K562 (cell line): ENCODE measurements at regions not wholly inside any gene's neighbourhood (a gene's known extent, or its start where the extent isn't known, plus 50 kb on each side); places are given as distances from the start of the nearest gene placed in this dataset.

Experiments
- ATAC-seq: fragments of 200-7000 bp; cut with Tn5 transposase; 3 replicates; pipeline ENCODE4 v1.9.1; 2020; ENCODE audit warnings: moderate library complexity
- BruUV-seq: library from RNA; stranded (reverse); fragments of 400-500 nt; replicated peaks from 2 replicates; lab custom pipeline; 2021; lab: Mats Ljungman, UMichigan
- CTCF ChIA-PET: fragments of 300-600 bp; formaldehyde crosslinking; extraction: SDS; loops from one replicate; lab custom pipeline; 2021; ENCODE audit warnings: low intra/inter-chr PET ratio; lab: Yijun Ruan, JAX
- POLR2A ChIA-PET: fragments of 300-600, 350-650 bp; sonication (Branson Sonifier 250); formaldehyde crosslinking; extraction: SDS; loops from one replicate; lab custom pipeline; 2021; ENCODE audit warnings: antibody characterized with exemption, inconsistent platforms; lab: Yijun Ruan, JAX
- DNase-seq, 4 experiments: peaks; one replicate each; pipeline versions ENCODE4 v3.0.0 to v3.0.0-alpha.2; 2011 to 2018; ENCODE audit warnings: low spot score in 3 of 4, mixed read lengths in 3 of 4; ENCODE audit errors: extremely low read depth in 1 of 4
- FAIRE-seq: peaks from 2 replicates; lab custom pipeline; 2011; peaks lifted over from hg19 to GRCh38; lab: Jason Lieb, UNC
- H2AFZ ChIP-seq: 2 replicates; pipeline ENCODE4 v1.6.0; 2011; ENCODE audit warnings: low read depth, low read length, control low read depth, inconsistent platforms
- H3K27ac ChIP-seq: fragments of 200-600 bp; 3 replicates; pipeline ENCODE4 v1.8.0; 2011; ENCODE audit warnings: low read depth, mild to moderate bottlenecking, control low read depth, inconsistent platforms, low read length, moderate library complexity, mixed read lengths; ENCODE audit errors: extremely low read depth
- H3K27me3 ChIP-seq, 2 experiments: fragments of 300-600 bp in 1 of 2; 2 replicates in 1 of 2; 3 replicates in 1 of 2; pipeline versions ENCODE4 v1.6.0 to v1.8.0; 2011; ENCODE audit warnings: inconsistent platforms in 2 of 2, low read length in 2 of 2, mild to moderate bottlenecking in 1 of 2, mixed read lengths in 1 of 2, moderate library complexity in 1 of 2; ENCODE audit not compliant: control insufficient read depth in 2 of 2, insufficient read depth in 2 of 2
- H3K36me3 ChIP-seq: fragments of 300-600 bp; 3 replicates; pipeline ENCODE4 v1.8.0; 2011; ENCODE audit warnings: mild to moderate bottlenecking, low read length, inconsistent platforms; ENCODE audit not compliant: control insufficient read depth, insufficient read depth
- H3K4me1 ChIP-seq, 2 experiments: fragments of 200-600 bp in 1 of 2; replicated peaks in 1 of 2; 2 replicates in 1 of 2; 3 replicates in 1 of 2; pipeline versions ENCODE4 v1.5.1 to v1.8.0; 2011; ENCODE audit warnings: inconsistent platforms in 2 of 2, low read length in 2 of 2, mild to moderate bottlenecking in 1 of 2, mixed read lengths in 1 of 2, moderate library complexity in 1 of 2; ENCODE audit not compliant: control insufficient read depth in 2 of 2, insufficient read depth in 2 of 2
- H3K4me2 ChIP-seq: 2 replicates; pipeline ENCODE4 v1.6.1; 2011; ENCODE audit warnings: low read length, control low read depth, inconsistent platforms, mixed read lengths; ENCODE audit not compliant: insufficient read depth
- H3K4me3 ChIP-seq: fragments of 200-600 bp; sonication (generic), shearing (Covaris generic); 2 replicates; pipeline ENCODE4 v1.5.1; 2016; ENCODE audit warnings: control low read depth, inconsistent platforms
- H3K79me2 ChIP-seq: fragments of 200-600 bp; 3 replicates; pipeline ENCODE4 v1.8.0; 2011; ENCODE audit warnings: low read length, inconsistent platforms; ENCODE audit not compliant: control insufficient read depth, insufficient read depth
- H3K9ac ChIP-seq, 2 experiments: 2 replicates each; pipeline versions ENCODE4 v1.6.0 to v1.6.1; 2011; ENCODE audit warnings: low read depth in 2 of 2, low read length in 2 of 2, control low read depth in 1 of 2, inconsistent platforms in 1 of 2, mild to moderate bottlenecking in 1 of 2, mixed read lengths in 1 of 2; ENCODE audit not compliant: insufficient read depth in 1 of 2
- H3K9me1 ChIP-seq: one replicate; pipeline ENCODE4 v1.6.0; 2011; ENCODE audit warnings: inconsistent platforms, mild to moderate bottlenecking, low read length, moderate library complexity; ENCODE audit not compliant: control insufficient read depth, insufficient read depth
- H3K9me3 ChIP-seq: replicated peaks from 2 replicates; pipeline ENCODE4 v1.5.1; 2011; ENCODE audit warnings: low read depth, low read length, inconsistent platforms; ENCODE audit not compliant: control insufficient read depth, insufficient read depth
- H4K20me1 ChIP-seq: replicated peaks from 2 replicates; pipeline ENCODE4 v1.6.1; 2011; ENCODE audit warnings: low read length, inconsistent platforms, mixed read lengths; ENCODE audit not compliant: control insufficient read depth, insufficient read depth
- CREM ChIP-seq: IDR thresholded peaks from 2 replicates; pipeline ENCODE4 v1.6.1; 2014; ENCODE audit warnings: antibody characterized with exemption, low read depth
- DIDO1 ChIP-seq: fragments of 450-650 bp; IDR thresholded peaks from 2 replicates; pipeline ENCODE4 v1.6.1; 2016; ENCODE audit warnings: low read depth, missing biosample characterization, missing genetic modification characterization
- DMBX1 ChIP-seq: fragments of 250-450 bp; sonication (Bioruptor Pico); IDR thresholded peaks from 2 replicates; pipeline ENCODE4 v1.8.0; 2022; ENCODE audit warnings: inconsistent platforms, mild to moderate bottlenecking, moderate library complexity, borderline replicate concordance
- EP400 ChIP-seq: fragments of 450-650 bp; IDR thresholded peaks from 2 replicates; pipeline ENCODE4 v1.6.1; 2017; ENCODE audit warnings: antibody characterized with exemption, mild to moderate bottlenecking, moderate library complexity
- HMG20A ChIP-seq: fragments of 450-650 bp; formaldehyde crosslinking; conservative IDR thresholded peaks from 2 replicates; pipeline ENCODE4 v1.4.0; 2020; ENCODE audit warnings: mild to moderate bottlenecking, mixed read lengths
- HNRNPK ChIP-seq: fragments of 200-400 bp; formaldehyde crosslinking; IDR thresholded peaks from one replicate; pipeline ENCODE4 v1.6.1; 2018; ENCODE audit warnings: mild to moderate bottlenecking, low read depth, low read length; ENCODE audit not compliant: poor library complexity, severe bottlenecking
- JUND ChIP-seq, 2 experiments: IDR thresholded peaks; 2 replicates in 1 of 2; 3 replicates in 1 of 2; pipeline ENCODE4 v1.6.1; 2011; ENCODE audit warnings: borderline replicate concordance in 2 of 2, low read depth in 2 of 2, low read length in 2 of 2, improper control_type of control experiment in 1 of 2, missing biosample characterization in 1 of 2, missing genetic modification characterization in 1 of 2, missing genetic modification reagents in 1 of 2
- LARP7 ChIP-seq: fragments of 450-650 bp; IDR thresholded peaks from 2 replicates; pipeline ENCODE4 v1.6.1; 2016
- RUNX1 ChIP-seq: sonication (generic); IDR thresholded peaks from 2 replicates; pipeline ENCODE4 v1.6.1; 2016; ENCODE audit warnings: antibody characterized with exemption, low read depth
- SIRT6 ChIP-seq: IDR thresholded peaks from one replicate; pipeline ENCODE4 v1.6.1; 2012; ENCODE audit warnings: low read depth, mild to moderate bottlenecking, control low read depth, inconsistent platforms, low read length, moderate library complexity
- SRSF3 ChIP-seq: fragments of 200-400 bp; formaldehyde crosslinking; IDR thresholded peaks from 2 replicates; pipeline ENCODE4 v1.6.1; 2016; ENCODE audit warnings: mild to moderate bottlenecking, low read length, moderate library complexity; ENCODE audit not compliant: insufficient read depth
- ZBED1 ChIP-seq: IDR thresholded peaks from 2 replicates; pipeline ENCODE4 v1.6.1; 2014
- ZC3H11A ChIP-seq: IDR thresholded peaks from 2 replicates; pipeline ENCODE4 v1.6.1; 2012; ENCODE audit warnings: low read depth, low read length, improper control_type of control experiment
- in situ Hi-C: fragments of 300-500 bp; cut with MboI; formaldehyde crosslinking; loops from 4 replicates; pipeline ENCODE4 v1.15.0; 2018; ENCODE audit warnings: inconsistent platforms, mixed read lengths
- intact Hi-C: fragments of 100-400 bp; cut with micrococcal nuclease; formaldehyde crosslinking; loops from 2 replicates; pipeline ENCODE4 v1.14.2; 2022
- TF ChIP-seq, protein P1 (sequence below): fragments of 450-650 bp; formaldehyde crosslinking; IDR thresholded peaks from 2 replicates; pipeline ENCODE4 v1.4.0; 2022; ENCODE audit warnings: mild to moderate bottlenecking, moderate library complexity
- TF ChIP-seq, protein P2 (sequence below): fragments of 250-450 bp; sonication (Bioruptor Pico); IDR thresholded peaks from 2 replicates; pipeline ENCODE4 v1.8.0; 2022; ENCODE audit warnings: moderate library complexity, mild to moderate bottlenecking, inconsistent platforms
- TF ChIP-seq, protein P3 (sequence below): sonication (generic); formaldehyde crosslinking; IDR thresholded peaks from 2 replicates; pipeline ENCODE4 v1.8.0; 2023; ENCODE audit warnings: mild to moderate bottlenecking, missing genetic modification reagents
- TF ChIP-seq, protein P4 (sequence below): IDR thresholded peaks from 3 replicates; pipeline ENCODE4 v1.6.1; 2011; ENCODE audit warnings: borderline replicate concordance, mild to moderate bottlenecking, moderate library complexity; ENCODE audit not compliant: insufficient read length; ENCODE audit errors: extremely low read depth

DNA sequence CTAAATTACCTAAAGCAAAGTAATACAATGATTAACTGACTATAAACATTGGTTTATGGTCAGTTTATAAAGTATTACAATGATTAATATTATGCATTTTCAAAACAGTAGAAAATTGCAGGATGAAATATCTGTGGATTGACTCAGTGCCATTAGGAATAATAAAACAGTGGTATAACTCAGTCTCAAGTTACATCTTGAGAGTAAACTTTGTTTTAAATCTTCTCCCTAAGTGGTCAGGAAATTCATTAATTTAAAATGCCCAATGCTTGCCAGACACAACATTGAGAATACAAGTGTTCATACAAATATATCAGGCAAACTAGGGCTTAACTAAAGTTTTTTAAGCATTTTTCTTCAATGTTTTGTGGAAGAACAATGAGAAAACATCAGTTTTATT is 257.8 kb downstream of the ETV1 start:
- no TSS peak for BruUV-seq
- Histone ChIP-seq H3K27me3 (no peaks in the 10 kb centered on the region), H2AFZ (no peak overlapping the region), H3K4me3 (no peak overlapping the region), H3K36me3 (no peaks in the 10 kb centered on the region), H3K27ac (no peak overlapping the region), H3K79me2 (no peaks in the 10 kb centered on the region), H3K9me1 (no peaks in the 10 kb centered on the region), H3K4me1 (no peaks in the 10 kb centered on the region)
- POLR2A ChIA-PET, result interaction anchor here (0.7 kb wide), 1 partner anchor 68 kb away, joined by 3 read pairs; no protein-coding TSS in a partner anchor
- DNase-seq (no peak), ATAC-seq (no peak)
- in situ Hi-C loops (no loop called here), intact Hi-C loops (no loop called here)
- CTCF ChIA-PET, result no interaction called here
- TF ChIP-seq, protein P1, sequence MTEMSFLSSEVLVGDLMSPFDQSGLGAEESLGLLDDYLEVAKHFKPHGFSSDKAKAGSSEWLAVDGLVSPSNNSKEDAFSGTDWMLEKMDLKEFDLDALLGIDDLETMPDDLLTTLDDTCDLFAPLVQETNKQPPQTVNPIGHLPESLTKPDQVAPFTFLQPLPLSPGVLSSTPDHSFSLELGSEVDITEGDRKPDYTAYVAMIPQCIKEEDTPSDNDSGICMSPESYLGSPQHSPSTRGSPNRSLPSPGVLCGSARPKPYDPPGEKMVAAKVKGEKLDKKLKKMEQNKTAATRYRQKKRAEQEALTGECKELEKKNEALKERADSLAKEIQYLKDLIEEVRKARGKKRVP, result no peak
- TF ChIP-seq DIDO1 (tag) (no peak), SRSF3 (no peak), HNRNPK (no peak), RUNX1 (no peak), DMBX1 (CRISPR knock-in tag) (no peak), HMG20A (CRISPR knock-in tag) (no peak), LARP7 (no peak), CREM (no peak), JUND (IDR thresholded peaks at IDR 0.05; ENCODE audit: borderline replicate concordance, low read depth, low read length) (no peak), JUND (tag; IDR thresholded peaks at IDR 0.05; ENCODE audit: borderline replicate concordance, low read depth, low read length) (no peak), ZC3H11A (no peak), EP400 (no peak), SIRT6 (no peak), ZBED1 (no peak)
- TF ChIP-seq, protein P2, sequence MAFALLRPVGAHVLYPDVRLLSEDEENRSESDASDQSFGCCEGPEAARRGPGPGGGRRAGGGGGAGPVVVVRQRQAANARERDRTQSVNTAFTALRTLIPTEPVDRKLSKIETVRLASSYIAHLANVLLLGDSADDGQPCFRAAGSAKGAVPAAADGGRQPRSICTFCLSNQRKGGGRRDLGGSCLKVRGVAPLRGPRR (CRISPR knock-in tag), result no peak
- TF ChIP-seq, protein P3, sequence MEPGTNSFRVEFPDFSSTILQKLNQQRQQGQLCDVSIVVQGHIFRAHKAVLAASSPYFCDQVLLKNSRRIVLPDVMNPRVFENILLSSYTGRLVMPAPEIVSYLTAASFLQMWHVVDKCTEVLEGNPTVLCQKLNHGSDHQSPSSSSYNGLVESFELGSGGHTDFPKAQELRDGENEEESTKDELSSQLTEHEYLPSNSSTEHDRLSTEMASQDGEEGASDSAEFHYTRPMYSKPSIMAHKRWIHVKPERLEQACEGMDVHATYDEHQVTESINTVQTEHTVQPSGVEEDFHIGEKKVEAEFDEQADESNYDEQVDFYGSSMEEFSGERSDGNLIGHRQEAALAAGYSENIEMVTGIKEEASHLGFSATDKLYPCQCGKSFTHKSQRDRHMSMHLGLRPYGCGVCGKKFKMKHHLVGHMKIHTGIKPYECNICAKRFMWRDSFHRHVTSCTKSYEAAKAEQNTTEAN, result no peak
- TF ChIP-seq, protein P4, sequence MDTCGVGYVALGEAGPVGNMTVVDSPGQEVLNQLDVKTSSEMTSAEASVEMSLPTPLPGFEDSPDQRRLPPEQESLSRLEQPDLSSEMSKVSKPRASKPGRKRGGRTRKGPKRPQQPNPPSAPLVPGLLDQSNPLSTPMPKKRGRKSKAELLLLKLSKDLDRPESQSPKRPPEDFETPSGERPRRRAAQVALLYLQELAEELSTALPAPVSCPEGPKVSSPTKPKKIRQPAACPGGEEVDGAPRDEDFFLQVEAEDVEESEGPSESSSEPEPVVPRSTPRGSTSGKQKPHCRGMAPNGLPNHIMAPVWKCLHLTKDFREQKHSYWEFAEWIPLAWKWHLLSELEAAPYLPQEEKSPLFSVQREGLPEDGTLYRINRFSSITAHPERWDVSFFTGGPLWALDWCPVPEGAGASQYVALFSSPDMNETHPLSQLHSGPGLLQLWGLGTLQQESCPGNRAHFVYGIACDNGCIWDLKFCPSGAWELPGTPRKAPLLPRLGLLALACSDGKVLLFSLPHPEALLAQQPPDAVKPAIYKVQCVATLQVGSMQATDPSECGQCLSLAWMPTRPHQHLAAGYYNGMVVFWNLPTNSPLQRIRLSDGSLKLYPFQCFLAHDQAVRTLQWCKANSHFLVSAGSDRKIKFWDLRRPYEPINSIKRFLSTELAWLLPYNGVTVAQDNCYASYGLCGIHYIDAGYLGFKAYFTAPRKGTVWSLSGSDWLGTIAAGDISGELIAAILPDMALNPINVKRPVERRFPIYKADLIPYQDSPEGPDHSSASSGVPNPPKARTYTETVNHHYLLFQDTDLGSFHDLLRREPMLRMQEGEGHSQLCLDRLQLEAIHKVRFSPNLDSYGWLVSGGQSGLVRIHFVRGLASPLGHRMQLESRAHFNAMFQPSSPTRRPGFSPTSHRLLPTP, result no peak
- TF ChIP-seq, all 486 proteins: peak for 0
- Histone ChIP-seq H4K20me1 (no peaks in the 10 kb centered on the region), H3K4me2 (no peak overlapping the region), H3K9me3 (no peaks in the 10 kb centered on the region; the same call in 1 of the 2 replicates), H3K9ac (no peak overlapping the region)
- no peak for FAIRE-seq
